Stimulated activated CD4-positive, alpha-beta T cell treated with anti-CD3 and anti-CD28 coated beads, Interleukin-1b, Interleukin-23, amount 100 ng/mL, for 4 hours (primary cell): ENCODE measurements at regions not wholly inside any gene's neighbourhood (a gene's known extent, or its start where the extent isn't known, plus 50 kb on each side); places are given as distances from the start of the nearest gene placed in this dataset.
"Not testable (repeated sequence)": the region's sequence is repeated elsewhere in the genome, so short reads cannot be mapped to it uniquely, and the experiment has no call there.

Experiments
- DNase-seq, 2 donors: peaks; one replicate each; pipeline ENCODE4 v3.0.0-alpha.2; 2020; ENCODE audit warnings: low read depth in 2 of 2

GRCh38 chr5:58300346-58300895 is 159.5 kb downstream of the PLK2 start:
- DNase-seq: no peak

GRCh38 chr5:58299256-58299655 is 160.6 kb downstream of the PLK2 start:
- no peak for DNase-seq

GRCh38 chr5:58294598-58295305 is 165.1 kb downstream of the PLK2 start:
- no peak for DNase-seq

GRCh38 chr5:58288275-58288674 is 171.6 kb downstream of the PLK2 start:
- not testable (repeated sequence) for DNase-seq

GRCh38 chr5:58286741-58287140 is 173.1 kb downstream of the PLK2 start:
- no peak for DNase-seq

- DNase-seq: no peak
These were observed 174.0 kb downstream of the PLK2 start for GRCh38 chr5:58285900-58286299.

GRCh38 chr5:58284886-58285285 is 175.0 kb downstream of the PLK2 start:
- DNase-seq: no peak

GRCh38 chr5:58281189-58281588 is 178.7 kb downstream of the PLK2 start:
- no peak for DNase-seq

GRCh38 chr5:58279259-58279658 is 180.6 kb downstream of the PLK2 start:
- DNase-seq: no peak

GRCh38 chr5:58276431-58276830 is 183.5 kb downstream of the PLK2 start:
- DNase-seq: no peak

GRCh38 chr5:58275516-58275915 is 184.4 kb downstream of the PLK2 start:
- DNase-seq: no peak

GRCh38 chr5:58274191-58274590 is 185.7 kb downstream of the PLK2 start:
- no peak for DNase-seq

GRCh38 chr5:58273711-58274110 is 186.2 kb downstream of the PLK2 start:
- no peak for DNase-seq

- no peak for DNase-seq
These were observed 191.6 kb downstream of the PLK2 start for GRCh38 chr5:58268268-58268667.

GRCh38 chr5:58266402-58266801 is 193.5 kb downstream of the PLK2 start:
- no peak for DNase-seq

- no peak for DNase-seq
These were observed 194.5 kb downstream of the PLK2 start for GRCh38 chr5:58265246-58265930.

GRCh38 chr5:58264276-58264675 is 195.6 kb downstream of the PLK2 start:
- DNase-seq: no peak

GRCh38 chr5:58263296-58263695 is 196.6 kb downstream of the PLK2 start:
- no peak for DNase-seq

- DNase-seq: no peak
These were observed 197.7 kb downstream of the PLK2 start for GRCh38 chr5:58262226-58262625.

GRCh38 chr5:58261605-58262004 is 198.3 kb downstream of the PLK2 start:
- DNase-seq: no peak

- no peak for DNase-seq
These were observed 199.6 kb downstream of the PLK2 start for GRCh38 chr5:58260243-58260642.

- no peak for DNase-seq
These were observed 200.2 kb downstream of the PLK2 start for GRCh38 chr5:58259685-58260152.
